ENCODE measurements at regions not wholly inside any gene's neighbourhood (a gene's known extent, or its start where the extent isn't known, plus 50 kb on each side); places are given as distances from the start of the nearest gene placed in this dataset.

- Mint-ChIP-seq H3K9me3 (no peaks in the 10 kb centered on the region), H3K36me3 (no peaks in the 10 kb centered on the region), H3K4me1 (no peaks in the 10 kb centered on the region), H3K27me3 (ENCODE audit: low read depth in 2 of 2) (no peaks in the 10 kb centered on the region), H3K27ac (no peak overlapping the region), H3K4me3 (no peak overlapping the region)
- TF ChIP-seq, protein P1, sequence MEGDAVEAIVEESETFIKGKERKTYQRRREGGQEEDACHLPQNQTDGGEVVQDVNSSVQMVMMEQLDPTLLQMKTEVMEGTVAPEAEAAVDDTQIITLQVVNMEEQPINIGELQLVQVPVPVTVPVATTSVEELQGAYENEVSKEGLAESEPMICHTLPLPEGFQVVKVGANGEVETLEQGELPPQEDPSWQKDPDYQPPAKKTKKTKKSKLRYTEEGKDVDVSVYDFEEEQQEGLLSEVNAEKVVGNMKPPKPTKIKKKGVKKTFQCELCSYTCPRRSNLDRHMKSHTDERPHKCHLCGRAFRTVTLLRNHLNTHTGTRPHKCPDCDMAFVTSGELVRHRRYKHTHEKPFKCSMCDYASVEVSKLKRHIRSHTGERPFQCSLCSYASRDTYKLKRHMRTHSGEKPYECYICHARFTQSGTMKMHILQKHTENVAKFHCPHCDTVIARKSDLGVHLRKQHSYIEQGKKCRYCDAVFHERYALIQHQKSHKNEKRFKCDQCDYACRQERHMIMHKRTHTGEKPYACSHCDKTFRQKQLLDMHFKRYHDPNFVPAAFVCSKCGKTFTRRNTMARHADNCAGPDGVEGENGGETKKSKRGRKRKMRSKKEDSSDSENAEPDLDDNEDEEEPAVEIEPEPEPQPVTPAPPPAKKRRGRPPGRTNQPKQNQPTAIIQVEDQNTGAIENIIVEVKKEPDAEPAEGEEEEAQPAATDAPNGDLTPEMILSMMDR (IDR thresholded peaks at IDR 0.05), result no peak
- intact Hi-C loops (cut with micrococcal nuclease), result no loop called here
- DNase-seq (no peak), ATAC-seq (no peak)
- Histone ChIP-seq H3K27me3 (ENCODE audit: control insufficient read depth, insufficient read depth, low read length) (no peaks in the 10 kb centered on the region), H3K4me3 (ENCODE audit: low read length) (no peak overlapping the region), H3K4me1 (ENCODE audit: control insufficient read depth, insufficient read depth, low read length) (no peaks in the 10 kb centered on the region), H3K36me3 (ENCODE audit: control insufficient read depth, insufficient read depth, low read length) (no peaks in the 10 kb centered on the region), H3K27ac (ENCODE audit: low read length) (no peak overlapping the region), H3K9me3 (ENCODE audit: control insufficient read depth, insufficient read depth, low read length) (no peaks in the 10 kb centered on the region)
- WGBS (ENCODE audit: insufficient coverage), result 73% methylated on average over 4 of the region's 4 CpGs
Measured at GRCh38 chr1:14067711-14068110, 367.7 kb downstream of the PRDM2 start.

GRCh38 chr1:14071581-14071980 is 371.6 kb downstream of the PRDM2 start:
- Histone ChIP-seq H3K9me3 (ENCODE audit: control insufficient read depth, insufficient read depth, low read length) (no peaks in the 10 kb centered on the region), H3K27me3 (ENCODE audit: control insufficient read depth, insufficient read depth, low read length) (no peaks in the 10 kb centered on the region), H3K36me3 (ENCODE audit: control insufficient read depth, insufficient read depth, low read length) (no peaks in the 10 kb centered on the region), H3K4me3 (ENCODE audit: low read length) (no peak overlapping the region), H3K4me1 (ENCODE audit: control insufficient read depth, insufficient read depth, low read length) (no peaks in the 10 kb centered on the region), H3K27ac (ENCODE audit: low read length) (no peak overlapping the region)
- TF ChIP-seq, protein P1 (IDR thresholded peaks at IDR 0.05), result no peak
- no peaks in the 10 kb centered on the region for H3K27me3 Mint-ChIP-seq (ENCODE audit: low read depth in 2 of 2)
- intact Hi-C loops (cut with micrococcal nuclease), result no loop called here
- no peak overlapping the region for H3K27ac Mint-ChIP-seq
- H3K36me3 Mint-ChIP-seq, result no peaks in the 10 kb centered on the region
- H3K4me1 Mint-ChIP-seq, result no peaks in the 10 kb centered on the region
- H3K9me3 Mint-ChIP-seq, result no peaks in the 10 kb centered on the region
- H3K4me3 Mint-ChIP-seq, result no peak overlapping the region
- ATAC-seq (no peak), DNase-seq (no peak)
- 97% methylated on average over 2 of the region's 3 CpGs for WGBS (ENCODE audit: insufficient coverage)

DNA sequence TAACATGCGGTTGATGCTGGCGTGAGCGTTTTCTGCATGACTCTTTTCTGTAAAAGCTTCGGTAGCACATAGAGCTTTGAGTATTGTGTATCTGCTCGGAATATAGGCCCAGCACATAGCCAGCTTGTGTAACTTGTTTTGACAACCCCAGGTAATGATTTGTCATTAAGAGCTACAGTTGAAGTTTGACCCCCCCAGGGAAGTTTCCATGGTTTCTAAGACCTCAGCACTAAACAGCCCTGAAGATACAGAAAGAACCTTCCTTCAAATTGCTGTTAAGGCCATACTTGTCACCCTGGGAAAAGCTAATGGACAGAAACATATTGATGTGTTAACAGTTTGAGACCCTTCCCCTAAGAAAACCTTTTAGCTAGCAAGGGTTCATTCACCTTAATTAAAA is 380.7 kb downstream of the PRDM2 start:
- Mint-ChIP-seq H3K27me3 (ENCODE audit: low read depth in 2 of 2) (peaks cover 4 to 16% of the 10 kb centered on the region in 2 donors), H3K36me3 (no peaks in the 10 kb centered on the region), H3K9me3 (no peaks in the 10 kb centered on the region), H3K27ac (no peak overlapping the region), H3K4me1 (no peaks in the 10 kb centered on the region), H3K4me3 (no peak overlapping the region)
- intact Hi-C loops (cut with micrococcal nuclease), result no loop called here
- ATAC-seq (no peak), DNase-seq (no peak)
- WGBS (ENCODE audit: insufficient coverage), result 89% methylated on average over 5 of the region's 5 CpGs
- Histone ChIP-seq H3K36me3 (ENCODE audit: control insufficient read depth, insufficient read depth, low read length) (no peaks in the 10 kb centered on the region), H3K27me3 (ENCODE audit: control insufficient read depth, insufficient read depth, low read length) (no peaks in the 10 kb centered on the region), H3K9me3 (ENCODE audit: control insufficient read depth, insufficient read depth, low read length) (no peaks in the 10 kb centered on the region), H3K4me3 (ENCODE audit: low read length) (no peak overlapping the region), H3K4me1 (ENCODE audit: control insufficient read depth, insufficient read depth, low read length) (no peaks in the 10 kb centered on the region), H3K27ac (ENCODE audit: low read length) (no peak overlapping the region)
- TF ChIP-seq, protein P1 (IDR thresholded peaks at IDR 0.05), result no peak

DNA sequence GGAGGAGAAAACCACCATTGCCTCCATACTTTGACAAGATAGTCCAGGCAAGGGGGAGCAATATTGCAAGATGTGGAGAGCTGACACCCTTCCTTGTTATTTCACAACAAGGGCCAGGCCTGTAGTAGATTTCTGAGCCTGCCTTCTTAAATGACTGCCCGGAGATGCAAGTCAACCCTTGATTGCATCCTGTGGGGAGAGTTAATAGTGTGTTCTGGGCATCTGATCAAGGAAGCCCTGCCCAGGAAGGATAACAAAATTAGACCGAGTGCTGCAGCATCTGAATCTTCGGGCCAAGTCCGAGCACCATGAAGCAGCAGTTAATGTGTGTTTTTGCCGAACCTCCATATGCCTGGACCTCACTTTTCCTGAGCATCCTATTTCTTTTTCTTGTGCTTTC is 382.3 kb downstream of the PRDM2 start:
- H3K27me3 Mint-ChIP-seq (ENCODE audit: low read depth in 2 of 2), result peaks cover 4 to 9% of the 10 kb centered on the region in 2 donors
- Histone ChIP-seq H3K27ac (ENCODE audit: low read length) (no peak overlapping the region), H3K9me3 (ENCODE audit: control insufficient read depth, insufficient read depth, low read length) (no peaks in the 10 kb centered on the region), H3K4me3 (ENCODE audit: low read length) (no peak overlapping the region), H3K4me1 (ENCODE audit: control insufficient read depth, insufficient read depth, low read length) (no peaks in the 10 kb centered on the region), H3K27me3 (ENCODE audit: control insufficient read depth, insufficient read depth, low read length) (no peaks in the 10 kb centered on the region), H3K36me3 (ENCODE audit: control insufficient read depth, insufficient read depth, low read length) (no peaks in the 10 kb centered on the region)
- H3K4me3 Mint-ChIP-seq, result no peak overlapping the region
- intact Hi-C loops (cut with micrococcal nuclease), result no loop called here
- WGBS (ENCODE audit: insufficient coverage), result 76% methylated on average over 5 of the region's 5 CpGs
- no peaks in the 10 kb centered on the region for H3K36me3 Mint-ChIP-seq
- DNase-seq (no peak), ATAC-seq (no peak)
- H3K27ac Mint-ChIP-seq, result no peak overlapping the region
- TF ChIP-seq, protein P1 (IDR thresholded peaks at IDR 0.05), result no peak
- no peaks in the 10 kb centered on the region for H3K4me1 Mint-ChIP-seq
- no peaks in the 10 kb centered on the region for H3K9me3 Mint-ChIP-seq
